Fibroblast of lung (primary cell): ENCODE measurements at regions not wholly inside any gene's neighbourhood (a gene's known extent, or its start where the extent isn't known, plus 50 kb on each side); places are given as distances from the start of the nearest gene placed in this dataset.

Source experiments
- CTCF ChIP-seq, 2 donors: IDR thresholded peaks in 1 of 2; conservative IDR thresholded peaks in 1 of 2; 1 replicate in 1 of 2; 2 replicates in 1 of 2; pipeline ENCODE4 v1.5.1; 2011 to 2012; ENCODE audit warnings: low read length in 2 of 2, control low read depth in 1 of 2, inconsistent platforms in 1 of 2, low read depth in 1 of 2, mild to moderate bottlenecking in 1 of 2
- EZH2 ChIP-seq: IDR thresholded peaks from 2 replicates; pipeline ENCODE4 v1.5.1; 2012; ENCODE audit warnings: low read length, control low read depth, mild to moderate bottlenecking; ENCODE audit errors: missing control alignments

GRCh38 chr12:86551146-86551571, 295.0 kb upstream of the MGAT4C start:
- TF ChIP-seq EZH2 (no peak), CTCF (conservative IDR thresholded peaks at IDR 0.05 in 1 of 2, IDR thresholded peaks at IDR 0.05 in 1 of 2; ENCODE audit: low read depth in 1 of 2, low read length in 2 of 2) (no peak)
